Activated T-cell treated with anti-CD3 and anti-CD28 coated beads, Interleukin-2, amount 50 U/mL, for 24 hours (primary cell): ENCODE measurements at regions not wholly inside any gene's neighbourhood (a gene's known extent, or its start where the extent isn't known, plus 50 kb on each side); places are given as distances from the start of the nearest gene placed in this dataset.
A peak's percentile ranks its signal among the peaks of the same experiment; 100 is the strongest.

Source experiments
- DNase-seq: peaks from one replicate; pipeline ENCODE4 v3.0.0-alpha.2; 2020
- H3K27ac Mint-ChIP-seq: 2 replicates; pipeline ENCODE4 v1.8.0; 2020; ENCODE audit warnings: mild to moderate bottlenecking, mixed read lengths
- H3K27me3 Mint-ChIP-seq: 2 replicates; pipeline ENCODE4 v1.8.0; 2020; ENCODE audit warnings: mixed read lengths
- H3K36me3 Mint-ChIP-seq: 2 replicates; pipeline ENCODE4 v1.8.0; 2020; ENCODE audit warnings: low read depth, mixed read lengths
- H3K4me1 Mint-ChIP-seq: 2 replicates; pipeline ENCODE4 v1.8.0; 2020; ENCODE audit warnings: low read depth, mixed read lengths
- H3K4me3 Mint-ChIP-seq: 2 replicates; pipeline ENCODE4 v1.8.0; 2020; ENCODE audit warnings: mild to moderate bottlenecking, moderate library complexity, mixed read lengths
- H3K9me3 Mint-ChIP-seq: 2 replicates; pipeline ENCODE4 v1.8.0; 2020; ENCODE audit warnings: mixed read lengths

DNA sequence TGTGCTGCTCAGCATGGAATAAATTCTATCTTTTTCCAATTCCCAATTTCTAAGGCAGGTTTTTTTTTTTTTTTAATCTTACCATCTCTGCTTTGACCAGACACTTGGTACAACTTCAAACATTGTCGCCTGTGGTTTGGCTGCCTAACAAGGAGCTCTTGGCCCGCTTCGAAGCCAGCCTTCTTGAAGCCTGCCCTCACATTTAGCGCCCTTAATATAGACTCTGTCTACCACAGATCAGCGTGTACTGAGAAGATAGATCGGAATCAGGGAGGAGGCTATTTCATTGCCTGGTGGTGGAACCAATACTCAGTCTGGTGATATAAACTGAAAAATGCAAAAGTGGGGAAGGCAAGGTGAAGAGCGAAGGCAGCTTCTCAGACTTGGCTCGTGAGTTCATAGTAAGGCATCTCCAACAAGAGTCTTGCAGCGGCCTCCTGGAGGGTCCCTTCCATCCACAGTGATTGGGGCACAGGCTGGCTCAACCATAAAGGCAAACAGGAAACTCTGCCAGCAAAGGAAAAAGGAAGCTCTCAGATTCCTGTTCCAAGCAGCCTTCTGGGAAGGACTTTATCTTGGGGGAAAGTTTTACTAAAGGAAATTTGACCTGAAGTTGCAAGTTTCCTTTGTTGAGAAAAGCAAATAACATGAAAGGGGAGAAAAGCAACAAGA is 103.2 kb upstream of the BCL2L14 start:
- Mint-ChIP-seq H3K27ac (no peak overlapping the region), H3K4me3 (no peak overlapping the region), H3K36me3 (no peaks in the 10 kb centered on the region), H3K9me3 (no peaks in the 10 kb centered on the region), H3K4me1 (peaks cover 5% of the 10 kb centered on the region), H3K27me3 (no peaks in the 10 kb centered on the region)
- DNase-seq, result no peak

DNA sequence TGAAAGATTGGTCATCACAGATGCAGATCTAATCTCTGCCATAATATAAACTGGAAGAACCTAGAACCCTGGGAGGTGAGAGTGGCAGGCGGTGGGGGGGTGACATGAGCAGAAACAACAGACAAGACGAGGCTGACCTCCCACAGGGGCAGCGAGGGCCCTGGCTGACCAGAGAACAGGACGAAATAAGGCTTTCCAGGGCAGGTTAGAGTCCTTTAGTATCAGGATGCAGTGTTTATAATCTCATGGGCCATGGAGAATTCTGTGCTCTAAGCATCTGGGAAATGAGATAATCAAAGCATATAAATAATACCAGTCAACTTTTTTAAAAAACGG is 102.7 kb upstream of the BCL2L14 start:
- H3K9me3 Mint-ChIP-seq, result no peaks in the 10 kb centered on the region
- H3K36me3 Mint-ChIP-seq, result no peaks in the 10 kb centered on the region
- H3K27ac Mint-ChIP-seq, result no peak overlapping the region
- no peak overlapping the region for H3K4me3 Mint-ChIP-seq
- no peak for DNase-seq
- no peaks in the 10 kb centered on the region for H3K27me3 Mint-ChIP-seq
- peaks cover 5% of the 10 kb centered on the region for H3K4me1 Mint-ChIP-seq

DNA sequence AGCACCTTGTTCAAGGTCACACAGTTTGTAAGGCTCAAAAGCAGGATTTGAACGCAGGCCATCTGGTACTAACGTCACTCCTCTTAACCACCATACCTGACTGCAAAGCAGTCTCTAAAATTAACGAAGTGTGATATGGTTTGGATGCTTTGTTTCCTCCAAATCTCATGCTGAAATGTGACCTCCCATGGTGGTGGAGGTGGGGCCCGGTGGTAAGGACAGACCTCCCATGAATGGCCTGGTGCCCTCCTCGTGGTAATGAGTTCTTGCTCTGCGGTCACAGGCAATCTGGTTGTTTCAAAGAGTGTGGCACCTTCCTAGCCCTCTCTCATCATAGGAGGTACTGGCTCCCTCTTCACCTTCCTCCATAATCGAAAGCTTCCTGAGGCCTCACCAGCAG is 102.2 kb upstream of the BCL2L14 start:
- H3K27ac Mint-ChIP-seq, result no peak overlapping the region

DNA sequence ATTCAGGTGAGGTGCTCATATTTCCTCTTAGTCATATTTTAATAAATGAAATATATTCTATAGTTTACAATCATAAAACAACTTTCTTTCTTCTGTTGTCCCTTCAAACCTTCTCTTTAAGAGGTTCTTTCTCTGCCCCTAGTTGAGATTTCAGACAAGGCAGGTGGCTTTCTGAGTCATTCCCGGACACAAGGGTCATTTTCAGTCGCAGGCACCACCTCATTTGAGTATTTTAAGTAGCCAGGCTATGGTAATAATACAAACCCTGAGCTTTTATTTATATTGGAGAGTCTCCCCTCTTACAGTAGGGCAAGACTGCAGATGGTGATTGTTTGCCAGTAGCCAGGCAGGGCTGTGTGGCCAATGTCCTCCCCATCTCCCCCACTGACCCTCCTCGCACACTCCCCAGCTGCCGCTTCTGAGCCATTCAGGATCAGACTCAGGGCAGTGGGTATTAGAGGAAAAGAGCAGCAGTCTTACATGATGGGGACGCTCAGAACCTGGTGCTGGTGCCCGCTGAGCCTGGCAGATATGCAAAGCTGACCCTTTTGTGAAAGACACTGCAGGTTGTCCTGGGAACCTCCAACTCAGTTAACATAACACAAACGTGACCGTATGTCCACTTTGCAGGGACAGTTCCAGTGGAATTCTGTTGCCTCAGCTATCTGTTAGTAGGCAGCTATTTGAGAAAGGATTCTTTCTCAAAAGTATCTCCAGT is 101.1 kb upstream of the BCL2L14 start:
- Mint-ChIP-seq H3K9me3 (no peaks in the 10 kb centered on the region), H3K4me1 (peaks cover 5% of the 10 kb centered on the region), H3K27me3 (no peaks in the 10 kb centered on the region), H3K4me3 (no peak overlapping the region), H3K36me3 (no peaks in the 10 kb centered on the region), H3K27ac (no peak overlapping the region)
- DNase-seq, result no peak

More for the DNA sequence above, 102.2 kb upstream of the BCL2L14 start:
- DNase-seq, result no peak
- Mint-ChIP-seq H3K36me3 (no peaks in the 10 kb centered on the region), H3K9me3 (no peaks in the 10 kb centered on the region), H3K4me3 (no peak overlapping the region), H3K4me1 (peaks cover 5% of the 10 kb centered on the region), H3K27me3 (no peaks in the 10 kb centered on the region)

DNA sequence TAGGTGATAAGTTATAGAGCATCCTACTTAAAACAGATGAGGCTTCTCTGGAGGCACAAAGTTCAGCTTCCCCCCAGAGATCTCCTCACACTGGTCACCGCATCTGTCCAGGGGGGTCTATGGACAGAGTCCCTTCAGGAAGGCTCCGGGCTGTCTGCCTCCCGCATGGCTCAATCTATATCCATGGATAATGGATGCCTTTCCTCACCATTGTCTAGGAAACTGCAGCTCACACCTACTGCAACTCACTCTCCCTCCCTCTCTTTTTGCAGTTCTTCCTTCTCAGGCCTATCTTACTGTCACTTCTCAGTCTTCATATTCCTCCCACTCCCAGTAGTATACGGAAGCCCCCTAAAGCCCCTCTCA is 100.6 kb upstream of the BCL2L14 start:
- Mint-ChIP-seq H3K36me3 (no peaks in the 10 kb centered on the region), H3K4me3 (no peak overlapping the region), H3K4me1 (peaks cover 5% of the 10 kb centered on the region), H3K27me3 (no peaks in the 10 kb centered on the region), H3K9me3 (no peaks in the 10 kb centered on the region), H3K27ac (no peak overlapping the region)
- DNase-seq, result no peak

DNA sequence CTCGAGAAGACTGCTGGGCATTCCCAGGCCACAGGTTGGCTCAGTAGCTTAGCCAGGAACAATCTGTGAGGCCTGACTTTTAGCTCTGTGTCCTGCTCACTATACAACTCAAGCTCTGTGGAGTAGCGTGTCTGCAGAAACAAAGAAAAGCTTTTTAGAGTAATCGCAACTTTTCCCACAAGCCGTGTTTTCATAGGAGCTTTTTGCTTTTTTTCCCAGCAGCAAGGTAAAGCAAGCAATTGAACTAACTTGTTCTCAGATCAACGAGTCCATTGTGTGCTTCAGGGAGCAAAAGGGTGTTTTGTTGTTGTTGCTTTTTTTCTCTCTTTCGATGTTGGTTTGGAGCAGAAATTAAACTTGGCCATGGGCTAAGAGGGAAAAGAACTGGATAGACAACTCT is 97.3 kb upstream of the BCL2L14 start:
- H3K36me3 Mint-ChIP-seq, result no peaks in the 10 kb centered on the region
- H3K4me1 Mint-ChIP-seq, result peaks cover 7% of the 10 kb centered on the region
- H3K4me3 Mint-ChIP-seq, result no peak overlapping the region
- H3K27ac Mint-ChIP-seq, result no peak overlapping the region
- no peak for DNase-seq
- H3K9me3 Mint-ChIP-seq, result no peaks in the 10 kb centered on the region
- no peaks in the 10 kb centered on the region for H3K27me3 Mint-ChIP-seq

DNA sequence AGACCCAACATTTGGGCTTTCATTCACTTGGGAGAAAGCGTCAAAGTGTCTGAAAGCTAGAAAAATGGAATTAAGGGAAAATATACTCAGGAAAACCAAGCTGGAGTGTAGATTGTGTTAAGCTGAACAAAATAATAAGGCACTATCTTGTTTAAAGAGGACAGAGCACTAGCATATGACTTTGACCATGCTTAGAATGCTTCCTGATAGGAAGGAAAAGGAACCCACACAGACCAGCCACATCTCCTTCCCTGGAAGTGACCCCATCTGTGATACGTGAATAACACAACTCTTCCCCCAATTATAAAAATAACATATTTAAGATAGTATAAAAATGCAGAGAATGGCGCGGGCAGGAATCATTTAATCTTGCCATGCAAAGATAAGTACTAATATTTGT is 94.7 kb upstream of the BCL2L14 start:
- peaks cover 28% of the 10 kb centered on the region for H3K4me1 Mint-ChIP-seq
- H3K4me3 Mint-ChIP-seq, result no peak overlapping the region
- H3K27me3 Mint-ChIP-seq, result no peaks in the 10 kb centered on the region
- H3K27ac Mint-ChIP-seq, result no peak overlapping the region
- H3K36me3 Mint-ChIP-seq, result no peaks in the 10 kb centered on the region
- H3K9me3 Mint-ChIP-seq, result no peaks in the 10 kb centered on the region
- DNase-seq, result no peak

DNA sequence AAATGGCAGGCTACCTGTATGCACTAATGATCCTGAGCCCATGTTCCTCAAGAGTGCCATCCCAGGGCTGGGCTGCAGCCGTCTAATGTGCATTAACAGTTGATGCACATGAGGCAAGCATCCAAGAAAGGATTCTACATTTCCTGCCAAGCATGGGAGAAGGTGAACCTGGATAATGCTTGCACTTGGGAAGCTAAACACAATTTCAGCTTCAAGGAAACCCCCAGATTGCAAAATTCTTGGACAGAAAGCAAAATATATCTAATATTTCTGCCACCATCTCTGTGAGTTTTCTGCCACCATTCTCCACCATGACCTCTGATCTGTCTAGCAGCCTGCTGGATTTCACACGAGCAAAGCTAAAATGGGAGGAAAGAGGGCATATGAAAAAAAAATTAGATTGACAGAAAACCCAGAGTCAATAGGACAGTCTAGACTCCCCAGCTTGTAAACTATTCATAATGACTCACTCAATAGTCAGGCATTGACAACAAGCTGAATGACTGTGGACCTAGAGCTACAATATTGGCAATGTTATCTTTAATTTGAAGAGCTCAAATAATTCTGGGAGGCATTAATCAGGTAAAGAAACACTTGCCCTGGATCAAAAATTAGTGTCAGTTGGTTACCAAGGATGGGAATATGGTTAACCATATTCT is 91.9 kb upstream of the BCL2L14 start:
- no peaks in the 10 kb centered on the region for H3K27me3 Mint-ChIP-seq
- no peak for DNase-seq
- H3K27ac Mint-ChIP-seq, result no peak overlapping the region
- peaks cover 13% of the 10 kb centered on the region for H3K36me3 Mint-ChIP-seq
- no peak overlapping the region for H3K4me3 Mint-ChIP-seq
- peaks cover 21% of the 10 kb centered on the region for H3K9me3 Mint-ChIP-seq
- H3K4me1 Mint-ChIP-seq, result peaks cover 56% of the 10 kb centered on the region

DNA sequence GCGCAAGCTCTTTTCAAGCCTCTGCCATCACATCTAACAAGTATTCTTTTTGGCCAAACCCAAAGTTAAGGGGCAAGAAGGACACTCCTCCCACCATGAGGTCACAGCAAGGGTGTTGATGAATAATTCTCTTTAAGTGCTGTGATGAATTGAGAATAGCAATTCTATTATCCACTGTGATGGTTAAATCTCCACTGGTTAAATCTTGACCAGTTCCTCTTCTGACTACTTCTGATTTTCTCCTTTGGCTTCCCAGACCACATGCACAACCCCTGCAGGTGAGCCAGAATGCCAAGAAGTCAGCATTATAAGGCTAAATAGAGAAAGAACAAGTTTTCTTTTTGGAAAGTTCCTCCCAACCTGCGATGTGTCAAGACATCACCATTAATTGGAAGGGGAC is 90.6 kb upstream of the BCL2L14 start:
- Mint-ChIP-seq H3K9me3 (peaks cover 22% of the 10 kb centered on the region), H3K27me3 (no peaks in the 10 kb centered on the region), H3K4me3 (no peak overlapping the region), H3K27ac (peak overlapping the region; percentile 96), H3K4me1 (peaks cover 62% of the 10 kb centered on the region), H3K36me3 (peaks cover 13% of the 10 kb centered on the region)
- no peak for DNase-seq

DNA sequence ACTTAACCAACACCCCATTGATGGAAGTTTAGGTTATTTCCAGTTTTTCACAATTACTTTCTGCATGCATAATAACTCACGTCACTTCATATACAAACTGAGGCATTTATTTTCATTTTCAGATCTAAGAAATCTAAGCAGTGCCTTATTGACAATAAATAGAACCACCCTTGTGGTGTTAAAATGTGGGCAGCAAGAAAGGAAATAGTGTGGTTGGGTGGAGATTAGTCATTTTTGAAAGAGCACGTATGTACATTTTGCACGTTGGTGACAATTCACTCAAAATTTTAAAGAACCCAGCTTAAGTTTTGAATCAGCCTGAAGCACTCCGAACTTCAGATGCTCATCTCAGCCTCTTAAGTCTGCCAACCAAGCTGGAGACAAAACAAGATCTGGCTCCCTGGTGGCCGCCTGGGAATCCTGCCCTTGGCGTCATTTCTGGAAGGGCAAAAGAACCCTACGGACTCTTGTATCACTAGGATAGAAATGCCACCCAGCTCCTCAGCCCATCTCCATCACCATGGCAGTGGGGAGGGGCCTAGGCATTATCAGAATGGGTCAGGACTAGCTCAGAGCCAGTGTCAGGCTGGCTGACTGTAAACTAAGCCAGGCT is 89.5 kb upstream of the BCL2L14 start:
- Mint-ChIP-seq H3K4me1 (peaks cover 66% of the 10 kb centered on the region), H3K36me3 (peaks cover 13% of the 10 kb centered on the region), H3K9me3 (peaks cover 26% of the 10 kb centered on the region), H3K4me3 (peak overlapping the region; percentile 52), H3K27me3 (no peaks in the 10 kb centered on the region), H3K27ac (peak overlapping the region; percentile 96)
- DNase-seq, result peak; percentile 80

DNA sequence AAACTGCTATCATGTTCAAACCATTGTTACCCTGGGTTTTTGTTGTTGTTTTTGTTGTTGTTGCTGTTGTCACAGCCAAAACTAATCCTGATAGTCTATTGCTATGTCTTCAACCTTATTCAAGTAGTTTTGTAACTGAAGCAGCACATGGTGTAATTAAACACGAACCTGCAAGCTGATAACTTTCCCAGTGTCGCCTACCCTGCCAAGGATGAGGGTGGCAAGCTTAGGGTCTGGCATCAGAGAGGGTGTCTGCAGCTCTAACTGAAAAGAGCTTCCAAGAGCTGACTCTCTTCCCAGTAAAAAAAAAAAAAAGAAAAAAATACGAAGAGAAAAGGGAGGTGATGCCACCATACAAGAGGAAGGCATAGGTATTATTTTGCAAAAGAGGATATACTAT is 86.3 kb upstream of the BCL2L14 start:
- Mint-ChIP-seq H3K9me3 (peaks cover 38% of the 10 kb centered on the region), H3K27me3 (no peaks in the 10 kb centered on the region), H3K4me1 (peaks cover 55% of the 10 kb centered on the region), H3K4me3 (no peak overlapping the region), H3K36me3 (peaks cover 13% of the 10 kb centered on the region), H3K27ac (no peak overlapping the region)
- DNase-seq, result no peak

DNA sequence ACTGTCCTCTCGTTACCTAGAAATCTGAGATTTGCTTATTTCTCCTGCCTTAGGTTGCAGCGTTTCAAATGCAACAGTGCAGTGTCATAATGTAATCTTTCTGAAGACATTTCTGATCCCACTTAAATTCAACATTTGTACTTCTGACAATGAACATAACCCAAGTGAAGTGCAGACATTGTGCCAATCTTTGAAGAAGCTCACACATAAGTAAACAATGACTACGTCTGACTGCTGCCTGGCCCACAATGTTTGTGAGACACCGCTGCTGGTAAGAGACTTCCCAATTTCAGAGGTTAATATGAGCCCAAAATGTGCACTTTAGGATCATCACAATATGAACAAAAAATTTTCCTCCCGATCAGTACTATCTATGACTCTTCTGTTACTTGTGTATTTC is 84.6 kb upstream of the BCL2L14 start:
- no peak overlapping the region for H3K27ac Mint-ChIP-seq
- DNase-seq, result no peak
- H3K36me3 Mint-ChIP-seq, result peaks cover 13% of the 10 kb centered on the region
- no peaks in the 10 kb centered on the region for H3K27me3 Mint-ChIP-seq
- peaks cover 38% of the 10 kb centered on the region for H3K9me3 Mint-ChIP-seq
- no peak overlapping the region for H3K4me3 Mint-ChIP-seq
- H3K4me1 Mint-ChIP-seq, result peaks cover 39% of the 10 kb centered on the region

DNA sequence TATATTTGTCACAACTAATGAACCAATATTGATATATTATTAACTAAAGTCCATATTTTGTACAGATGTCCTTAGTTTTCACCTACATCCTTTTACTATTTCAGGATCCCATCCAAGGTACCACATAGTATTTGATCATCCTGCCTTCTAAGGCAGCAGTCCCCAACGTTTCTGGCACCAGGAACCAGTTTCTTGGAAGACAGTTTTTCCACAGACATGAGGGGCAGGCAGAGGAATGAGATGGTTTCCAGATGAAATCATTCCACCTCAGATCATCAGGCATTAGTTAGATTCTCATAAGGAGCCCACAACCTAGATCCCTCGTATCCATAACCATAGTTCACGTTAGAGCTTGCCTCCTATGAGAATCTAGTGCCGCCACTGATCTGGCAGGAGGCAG is 82.8 kb upstream of the BCL2L14 start:
- peaks cover 30% of the 10 kb centered on the region for H3K4me1 Mint-ChIP-seq
- no peak overlapping the region for H3K4me3 Mint-ChIP-seq
- DNase-seq, result no peak
- H3K36me3 Mint-ChIP-seq, result peaks cover 4% of the 10 kb centered on the region
- H3K27ac Mint-ChIP-seq, result no peak overlapping the region
- peaks cover 30% of the 10 kb centered on the region for H3K9me3 Mint-ChIP-seq
- H3K27me3 Mint-ChIP-seq, result no peaks in the 10 kb centered on the region

DNA sequence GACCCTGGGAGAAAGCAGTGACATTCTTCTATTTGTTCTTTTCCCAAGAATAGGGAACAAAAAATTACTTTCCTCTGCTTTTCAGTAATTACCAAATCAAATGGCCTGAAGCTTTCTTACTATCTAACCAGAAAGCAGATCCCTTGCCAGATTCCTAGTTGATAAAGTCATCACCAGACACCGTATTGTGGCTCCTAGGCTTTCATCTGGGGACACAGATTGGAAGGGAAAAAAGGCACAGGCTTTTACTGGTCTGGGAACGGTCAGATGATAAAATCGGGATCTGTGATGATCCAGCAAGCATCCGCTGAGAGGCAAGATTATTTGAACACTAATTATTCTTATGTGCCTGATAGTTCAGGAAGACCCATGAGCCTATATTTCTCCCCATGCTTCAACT is 79.1 kb upstream of the BCL2L14 start:
- Mint-ChIP-seq H3K9me3 (peaks cover 22% of the 10 kb centered on the region), H3K27ac (no peak overlapping the region), H3K36me3 (peaks cover 6% of the 10 kb centered on the region), H3K27me3 (no peaks in the 10 kb centered on the region), H3K4me3 (no peak overlapping the region), H3K4me1 (peaks cover 16% of the 10 kb centered on the region)
- DNase-seq, result no peak

DNA sequence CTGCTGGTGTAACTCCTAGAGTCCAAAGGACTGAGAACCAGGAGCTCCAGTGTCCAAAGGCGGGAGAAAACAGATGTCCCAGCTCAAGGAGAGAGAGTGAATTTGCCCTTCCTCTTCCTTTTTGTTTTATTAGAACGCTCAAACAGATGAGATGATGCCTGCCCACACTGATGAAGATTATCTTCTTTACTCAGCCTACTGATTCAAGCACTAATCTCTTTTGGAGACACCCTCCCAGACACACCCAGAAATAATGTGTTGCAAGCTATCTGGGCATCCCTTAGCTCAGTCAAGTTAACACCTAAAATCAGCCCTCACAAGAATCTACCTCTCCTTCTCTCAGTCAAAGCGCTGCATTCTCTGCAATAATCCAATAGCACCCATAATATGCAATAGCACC is 78.2 kb upstream of the BCL2L14 start:
- peaks cover 17% of the 10 kb centered on the region for H3K4me1 Mint-ChIP-seq
- H3K4me3 Mint-ChIP-seq, result no peak overlapping the region
- H3K27me3 Mint-ChIP-seq, result no peaks in the 10 kb centered on the region
- H3K36me3 Mint-ChIP-seq, result peaks cover 6% of the 10 kb centered on the region
- no peak overlapping the region for H3K27ac Mint-ChIP-seq
- H3K9me3 Mint-ChIP-seq, result peaks cover 19% of the 10 kb centered on the region
- DNase-seq, result no peak
